ENCODE measurements at regions not wholly inside any gene's neighbourhood (a gene's known extent, or its start where the extent isn't known, plus 50 kb on each side); places are given as distances from the start of the nearest gene placed in this dataset.

DNA sequence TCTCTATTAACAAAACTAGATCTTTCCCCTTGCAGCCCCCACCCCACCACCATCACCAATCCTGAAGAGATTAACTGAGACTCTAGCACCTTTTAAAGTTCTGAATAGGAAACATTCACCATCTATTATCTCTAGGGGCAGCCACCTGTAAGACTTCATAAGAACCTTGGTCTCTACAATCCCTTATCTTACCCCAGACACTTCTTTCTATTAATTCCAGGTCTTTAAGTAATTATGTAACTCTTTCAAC is 180.2 kb upstream of the FBXL17 start:
- TF ChIP-seq CTCF (IDR thresholded peaks at IDR 0.05; ENCODE audit: insufficient read depth, low read length, poor library complexity, severe bottlenecking) (no peak), EZH2phosphoT487 (conservative IDR thresholded peaks at IDR 0.05; ENCODE audit: low read length) (no peak)

All from SU-DHL-6 (cell line).